DND-41 (cell line): ENCODE measurements at regions not wholly inside any gene's neighbourhood (a gene's known extent, or its start where the extent isn't known, plus 50 kb on each side); places are given as distances from the start of the nearest gene placed in this dataset.

Source experiments
- EZH2 ChIP-seq: IDR thresholded peaks from 3 replicates; pipeline ENCODE4 v1.6.1; 2012; ENCODE audit warnings: borderline replicate concordance, low read depth, mild to moderate bottlenecking, moderate library complexity, low read length, inconsistent platforms; ENCODE audit not compliant: severe bottlenecking
- TF ChIP-seq, protein P1 (sequence below): IDR thresholded peaks from 2 replicates; pipeline ENCODE4 v1.5.1; 2012; ENCODE audit warnings: borderline replicate concordance, low read length, moderate library complexity, mild to moderate bottlenecking; ENCODE audit not compliant: poor library complexity, severe bottlenecking; ENCODE audit errors: extremely low read depth

- TF ChIP-seq, protein P1, sequence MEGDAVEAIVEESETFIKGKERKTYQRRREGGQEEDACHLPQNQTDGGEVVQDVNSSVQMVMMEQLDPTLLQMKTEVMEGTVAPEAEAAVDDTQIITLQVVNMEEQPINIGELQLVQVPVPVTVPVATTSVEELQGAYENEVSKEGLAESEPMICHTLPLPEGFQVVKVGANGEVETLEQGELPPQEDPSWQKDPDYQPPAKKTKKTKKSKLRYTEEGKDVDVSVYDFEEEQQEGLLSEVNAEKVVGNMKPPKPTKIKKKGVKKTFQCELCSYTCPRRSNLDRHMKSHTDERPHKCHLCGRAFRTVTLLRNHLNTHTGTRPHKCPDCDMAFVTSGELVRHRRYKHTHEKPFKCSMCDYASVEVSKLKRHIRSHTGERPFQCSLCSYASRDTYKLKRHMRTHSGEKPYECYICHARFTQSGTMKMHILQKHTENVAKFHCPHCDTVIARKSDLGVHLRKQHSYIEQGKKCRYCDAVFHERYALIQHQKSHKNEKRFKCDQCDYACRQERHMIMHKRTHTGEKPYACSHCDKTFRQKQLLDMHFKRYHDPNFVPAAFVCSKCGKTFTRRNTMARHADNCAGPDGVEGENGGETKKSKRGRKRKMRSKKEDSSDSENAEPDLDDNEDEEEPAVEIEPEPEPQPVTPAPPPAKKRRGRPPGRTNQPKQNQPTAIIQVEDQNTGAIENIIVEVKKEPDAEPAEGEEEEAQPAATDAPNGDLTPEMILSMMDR: no peak
- no peak for TF ChIP-seq EZH2
These were observed 150.5 kb downstream of the SNX18 start for GRCh38 chr5:54668096-54668495.
